ENCODE measurements at regions not wholly inside any gene's neighbourhood (a gene's known extent, or its start where the extent isn't known, plus 50 kb on each side); places are given as distances from the start of the nearest gene placed in this dataset.

DNA sequence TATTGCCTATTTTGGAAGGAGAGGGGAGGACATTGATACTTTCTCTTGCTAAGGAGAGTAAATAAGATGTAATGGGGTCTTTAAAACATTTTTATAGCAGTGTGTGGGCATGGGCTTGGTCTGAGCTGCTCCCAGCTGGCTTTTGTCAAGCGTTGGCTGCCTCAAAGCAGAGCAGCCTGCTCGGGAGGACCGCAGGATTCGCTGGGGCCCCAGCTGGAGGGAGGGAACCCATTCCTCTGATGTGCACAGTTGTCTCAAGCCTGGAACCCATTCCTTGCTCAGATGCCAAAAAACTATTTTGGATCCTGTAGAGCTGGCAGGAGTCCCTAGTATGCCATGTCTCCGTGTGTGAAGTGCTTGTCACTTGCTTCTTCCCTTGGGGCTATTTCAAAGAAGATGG, 59.4 kb upstream of the RMDN2 start:
- DNase-seq (ENCODE audit: low spot score), result peak; percentile 47

DNA sequence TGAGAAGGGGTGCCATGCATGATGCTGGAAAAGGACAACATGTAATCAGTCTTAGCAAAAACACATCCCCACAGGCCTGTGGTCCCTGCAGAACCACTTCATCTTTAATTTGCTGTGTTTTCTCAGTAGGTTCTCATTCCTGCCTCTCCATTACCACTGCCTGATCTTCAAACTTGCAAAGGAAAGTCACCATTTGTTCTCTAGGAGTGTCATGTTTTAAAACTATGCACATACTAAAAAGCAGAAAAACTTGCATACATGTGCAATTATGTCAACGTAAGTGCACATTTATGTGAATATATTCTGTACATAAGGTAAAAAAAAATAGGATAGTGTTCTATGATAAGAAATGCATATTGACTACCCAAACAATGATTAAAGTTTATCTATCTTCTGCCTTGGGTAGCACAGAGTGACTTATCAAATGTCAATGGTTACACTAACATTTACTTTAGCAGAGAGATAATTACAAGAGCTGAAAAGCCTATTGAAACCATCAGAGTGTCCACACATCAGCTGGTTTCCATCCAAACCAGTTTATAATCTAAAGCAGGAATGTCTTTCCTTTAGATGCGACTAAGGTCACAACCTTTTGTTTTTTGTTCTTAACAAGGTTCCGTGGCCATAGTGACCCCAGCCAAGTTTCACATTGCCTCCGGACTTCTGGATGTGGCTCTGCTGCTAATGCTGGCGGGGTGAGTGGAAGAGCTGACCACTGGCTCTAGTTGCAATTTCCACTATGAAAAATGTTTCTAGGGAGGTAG, 58.7 kb upstream of the RMDN2 start:
- no peak for DNase-seq (ENCODE audit: low spot score)

DNA sequence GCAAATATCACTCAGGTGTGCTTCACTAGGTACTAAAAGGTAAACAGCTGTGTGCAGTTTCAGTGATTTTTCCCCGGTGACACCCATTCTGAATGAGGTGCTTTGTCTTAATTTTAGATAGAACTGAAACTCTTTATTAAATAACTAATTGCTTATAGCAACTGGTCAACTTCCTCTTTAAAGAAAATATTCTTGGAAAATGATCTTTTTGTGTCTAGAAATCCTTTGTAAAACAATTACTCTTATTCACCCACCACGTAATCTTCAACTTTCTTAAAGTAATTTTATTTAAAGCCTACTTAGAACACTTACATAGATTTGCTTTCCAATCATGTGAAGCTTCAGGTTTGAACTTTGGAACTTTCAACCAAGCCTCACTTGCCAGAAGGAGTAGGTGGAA, 57.9 kb upstream of the RMDN2 start:
- no peak for DNase-seq (ENCODE audit: low spot score)

DNA sequence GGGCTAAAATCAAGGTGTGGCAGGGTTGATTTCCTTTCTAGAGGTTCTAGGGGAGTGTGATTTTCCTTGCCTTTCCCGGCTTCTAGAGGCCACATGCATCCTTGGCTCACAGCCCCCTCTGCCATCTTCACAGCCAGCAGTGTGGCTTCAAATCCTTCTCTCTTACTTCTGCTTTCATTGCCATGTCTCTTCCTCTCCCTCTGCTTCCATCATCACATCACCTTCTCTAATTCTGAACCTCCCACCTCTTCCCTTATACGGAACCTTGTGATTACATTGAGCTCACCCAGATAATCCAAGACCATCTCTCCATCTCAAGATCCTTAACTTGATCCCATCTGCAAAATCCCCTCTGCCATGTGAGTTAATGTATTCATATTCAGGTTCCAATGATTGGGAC, 56.2 kb upstream of the RMDN2 start:
- no peak for DNase-seq (ENCODE audit: low spot score)

DNA sequence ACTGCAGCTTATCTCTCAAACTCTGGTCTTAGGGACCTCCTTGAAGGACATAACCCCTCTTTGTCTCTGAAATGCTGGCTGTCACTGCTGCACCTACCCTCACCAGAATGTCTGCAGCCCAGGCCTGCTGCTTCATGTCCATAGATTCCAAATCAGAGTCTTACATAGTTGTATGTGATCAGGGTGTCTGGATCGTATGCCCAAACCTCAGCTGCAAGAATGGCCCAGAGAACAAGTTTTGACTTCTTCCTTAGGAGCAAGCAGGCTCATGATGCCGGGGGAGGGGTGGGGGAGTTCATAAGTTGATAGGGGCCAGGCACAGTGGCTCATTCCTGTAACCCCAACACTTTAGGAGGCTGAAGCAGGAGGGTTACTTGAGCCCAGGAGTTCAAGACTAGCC, 55.8 kb upstream of the RMDN2 start:
- DNase-seq (ENCODE audit: low spot score), result no peak

DNA sequence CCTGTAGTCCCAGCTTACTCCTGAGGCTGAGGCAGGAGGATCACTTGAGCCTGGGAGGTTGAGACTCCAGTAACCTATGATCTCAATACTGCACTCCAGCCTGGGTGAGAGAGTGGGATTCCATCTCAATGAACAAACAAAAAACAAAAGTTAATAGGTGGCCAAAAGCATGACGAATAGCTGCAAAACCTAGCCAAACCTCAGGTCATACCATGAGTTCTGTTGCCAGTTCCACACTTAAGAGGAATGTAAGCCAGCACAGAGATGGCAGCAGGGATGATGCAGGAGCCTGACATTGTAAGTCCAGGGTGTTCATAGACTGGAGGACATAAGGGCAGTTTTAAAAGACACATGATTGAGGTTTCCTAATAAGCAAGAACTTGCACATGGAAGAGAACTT, 55.3 kb upstream of the RMDN2 start:
- DNase-seq (ENCODE audit: low spot score), result no peak

DNA sequence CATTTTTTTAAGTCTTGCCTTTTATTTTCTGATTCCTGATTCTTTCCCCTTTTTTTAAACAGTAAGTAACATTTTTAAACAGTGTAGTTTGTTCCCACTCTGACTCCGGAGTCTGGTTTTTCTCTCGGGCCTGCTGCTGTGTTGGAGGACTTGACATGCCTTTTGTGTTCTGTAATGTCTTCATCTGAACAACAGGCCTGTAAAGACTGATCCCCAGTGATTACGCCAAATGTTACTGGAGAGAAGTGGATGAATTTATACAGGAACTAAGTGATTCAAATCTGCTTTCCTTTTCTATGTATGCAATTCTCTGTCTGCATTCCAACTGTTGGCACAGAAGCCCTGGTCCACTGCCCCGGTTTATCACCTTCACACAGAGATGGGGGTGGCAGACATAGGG, 54.3 kb upstream of the RMDN2 start:
- DNase-seq (ENCODE audit: low spot score), result peak; percentile 98

DNA sequence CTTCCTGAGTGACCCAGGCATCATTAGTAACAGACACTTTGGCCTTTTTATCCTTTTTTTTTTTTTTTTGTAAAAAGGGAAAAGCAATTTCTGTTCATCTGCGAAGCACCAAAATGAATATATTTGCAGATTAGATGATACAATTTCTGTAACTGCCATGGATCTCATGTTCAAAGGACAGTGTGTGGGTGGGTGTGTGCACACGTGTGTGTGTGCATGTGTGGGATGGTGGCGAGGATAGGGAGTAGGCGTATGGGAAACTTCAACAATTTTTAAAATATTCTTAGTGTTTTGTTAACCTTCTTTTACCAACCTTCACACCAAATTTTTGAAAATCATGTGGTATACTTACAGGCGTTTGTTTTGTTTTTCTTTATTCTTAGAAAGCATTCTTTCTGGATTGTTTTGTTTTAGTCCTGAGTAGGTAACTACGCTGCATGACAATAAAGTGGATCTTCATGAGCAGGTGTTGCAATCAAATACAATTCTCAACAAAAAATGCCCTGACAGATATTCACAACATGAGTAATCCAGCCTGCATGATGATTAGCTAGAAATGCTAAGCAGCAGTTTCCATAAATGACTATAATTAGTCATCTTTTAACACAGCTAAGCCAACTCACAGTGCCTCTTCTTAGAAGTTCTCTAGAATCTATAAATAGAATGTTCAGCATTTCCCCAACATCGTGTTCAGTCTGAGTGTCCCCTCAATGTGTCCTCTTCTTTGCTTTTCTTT, 53.5 kb upstream of the RMDN2 start:
- DNase-seq (ENCODE audit: low spot score), result peak; percentile 42

DNA sequence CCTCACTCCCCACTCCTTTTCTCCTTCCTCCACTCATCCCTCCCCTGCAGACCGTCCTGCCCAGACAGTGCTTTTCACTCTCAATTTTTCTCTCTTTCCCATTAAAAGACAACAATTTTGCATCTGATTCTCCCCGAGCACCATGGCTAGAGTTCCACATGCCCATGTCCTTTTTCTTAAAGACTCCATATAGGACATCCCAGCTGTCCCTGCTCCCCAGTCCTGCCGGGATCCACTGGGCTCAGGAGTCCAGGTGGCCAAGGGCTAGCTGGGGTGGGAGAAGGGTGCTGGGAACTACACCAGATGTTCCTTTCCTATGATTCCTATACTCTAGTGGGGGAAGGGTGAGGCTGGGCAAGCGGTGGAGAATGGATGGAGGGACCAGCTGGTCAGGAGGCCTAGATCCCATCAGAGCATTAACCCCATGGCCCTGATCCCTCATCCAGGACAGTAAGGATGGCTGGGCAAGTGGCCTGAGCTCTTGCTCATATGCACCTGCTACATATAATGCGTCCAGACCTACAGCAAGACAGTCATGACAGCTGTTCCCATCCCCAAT, 52.8 kb upstream of the RMDN2 start:
- DNase-seq (ENCODE audit: low spot score), result no peak

DNA sequence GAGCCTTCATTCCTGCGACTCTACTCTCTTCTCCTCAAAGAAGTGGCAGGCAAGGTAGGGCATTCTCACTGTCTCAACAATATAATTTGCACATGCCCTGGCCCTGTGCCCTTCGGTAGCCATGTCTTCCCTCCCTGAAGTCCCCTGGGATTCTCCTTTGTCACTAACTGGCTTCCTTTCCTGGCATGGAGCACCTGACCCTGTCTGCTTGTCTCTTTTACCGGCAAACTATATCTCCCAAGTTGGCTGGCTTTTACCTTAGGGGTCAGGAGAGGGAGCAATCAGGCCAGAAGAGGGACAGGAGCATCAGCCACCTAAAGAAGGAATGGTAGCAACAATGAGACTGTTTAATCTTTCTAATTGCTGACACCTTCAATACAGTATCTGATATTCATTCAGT, 51.9 kb upstream of the RMDN2 start:
- DNase-seq (ENCODE audit: low spot score), result no peak

DNA sequence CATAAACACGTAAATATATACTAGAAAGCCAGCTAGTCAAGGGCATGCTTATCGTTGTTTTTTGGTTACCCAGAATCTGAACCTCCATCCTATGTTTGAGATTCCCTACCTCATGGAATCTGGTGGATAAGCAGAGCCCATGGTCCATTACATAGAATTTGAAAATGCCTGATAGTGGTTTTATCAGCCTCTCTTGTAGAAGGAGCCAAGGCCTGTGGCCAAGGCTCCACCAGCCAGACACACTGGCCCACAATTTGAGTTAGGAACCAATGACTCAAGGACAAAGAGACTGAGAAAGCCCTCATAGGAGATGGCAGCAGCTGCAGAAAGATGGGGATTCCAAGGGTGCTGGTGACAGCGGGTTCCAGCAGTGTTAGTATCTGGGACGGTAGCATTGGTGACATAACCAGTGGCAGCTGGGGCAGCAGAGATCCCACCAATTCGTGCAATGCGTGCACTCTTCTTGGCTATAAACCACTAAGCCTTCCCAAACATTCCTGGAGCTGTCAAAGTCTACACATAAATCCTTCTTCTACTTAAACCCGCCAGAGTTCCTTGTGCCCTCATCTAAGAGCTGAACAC, 51.2 kb upstream of the RMDN2 start:
- DNase-seq (ENCODE audit: low spot score), result no peak

DNA sequence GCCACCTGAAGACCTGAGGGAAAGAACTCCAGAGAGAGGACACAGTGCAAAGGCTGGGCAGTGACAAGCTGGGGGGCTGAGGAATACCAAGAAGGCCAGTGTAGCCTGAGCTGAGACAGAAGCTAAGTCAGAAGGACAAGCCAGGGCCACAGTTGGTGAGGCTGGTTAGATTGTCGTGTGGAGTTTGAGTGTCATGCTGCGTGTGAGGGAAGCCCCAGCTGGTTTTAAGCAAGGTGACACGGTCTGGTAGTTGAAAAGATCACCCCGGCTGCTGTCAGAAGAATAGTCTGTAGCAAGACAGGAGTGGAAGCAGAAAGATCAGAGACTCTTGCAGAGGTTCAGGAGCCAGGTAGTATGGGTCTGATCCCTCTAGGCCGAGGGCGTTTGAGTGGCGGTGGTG, 50.6 kb upstream of the RMDN2 start:
- DNase-seq (ENCODE audit: low spot score), result no peak

Data from umbilical cord (tissue), 1 donor.